SK-N-SH treated with all-trans-retinoic acid at 6 μM for 48 hours (cell line): ENCODE measurements at regions not wholly inside any gene's neighbourhood (a gene's known extent, or its start where the extent isn't known, plus 50 kb on each side); places are given as distances from the start of the nearest gene placed in this dataset.

Experiments used
- ATAC-seq: fragments of 200-7000 bp; cut with Tn5 transposase; 3 replicates; pipeline ENCODE4 v1.9.1; 2020; ENCODE audit warnings: mild to moderate bottlenecking, moderate library complexity
- ARNTL ChIP-seq: fragments of 450-650 bp; formaldehyde crosslinking; IDR thresholded peaks from 2 replicates; pipeline ENCODE4 v1.5.0; 2020; ENCODE audit warnings: low read depth, mild to moderate bottlenecking, moderate library complexity, borderline replicate concordance
- BACH2 ChIP-seq: fragments of 250-450 bp; sonication (Bioruptor Pico); IDR thresholded peaks from 2 replicates; pipeline ENCODE4 v1.9.0; 2021; ENCODE audit warnings: mild to moderate bottlenecking, borderline replicate concordance
- CREB5 ChIP-seq: fragments of 250-450 bp; sonication (Bioruptor Pico); IDR thresholded peaks from 2 replicates; pipeline ENCODE4 v1.5.1; 2020; ENCODE audit warnings: low read depth, mild to moderate bottlenecking, moderate library complexity
- CSRNP3 ChIP-seq: fragments of 250-450 bp; sonication (Bioruptor Pico); IDR thresholded peaks from 2 replicates; pipeline ENCODE4 v1.5.1; 2021; ENCODE audit warnings: mild to moderate bottlenecking, moderate library complexity
- ESRRG ChIP-seq: fragments of 250-450 bp; sonication (Bioruptor Pico); IDR thresholded peaks from 2 replicates; pipeline ENCODE4 v1.6.1; 2021; ENCODE audit warnings: mild to moderate bottlenecking
- GLIS3 ChIP-seq: fragments of 250-450 bp; sonication (Bioruptor Pico); IDR thresholded peaks from 2 replicates; pipeline ENCODE4 v1.5.0; 2020; ENCODE audit warnings: mild to moderate bottlenecking, moderate library complexity
- OSR1 ChIP-seq: fragments of 250-450 bp; sonication (Bioruptor Pico); IDR thresholded peaks from 2 replicates; pipeline ENCODE4 v1.8.0; 2022; ENCODE audit warnings: moderate library complexity, mild to moderate bottlenecking, inconsistent platforms
- POU6F1 ChIP-seq: fragments of 250-450 bp; sonication (Bioruptor Pico); IDR thresholded peaks from 2 replicates; pipeline ENCODE4 v1.8.0; 2021; ENCODE audit warnings: low read depth, mild to moderate bottlenecking, moderate library complexity, borderline replicate concordance
- PPARA ChIP-seq: fragments of 250-450 bp; sonication (Bioruptor Pico); IDR thresholded peaks from 2 replicates; pipeline ENCODE4 v1.5.0; 2020; ENCODE audit warnings: mild to moderate bottlenecking, borderline replicate concordance
- RARB ChIP-seq: fragments of 250-450 bp; sonication (Bioruptor Pico); IDR thresholded peaks from 2 replicates; pipeline ENCODE4 v1.8.0; 2021; ENCODE audit warnings: mild to moderate bottlenecking, moderate library complexity
- SNAI2 ChIP-seq: fragments of 250-450 bp; sonication (Bioruptor Pico); IDR thresholded peaks from 2 replicates; pipeline ENCODE4 v1.5.0; 2020; ENCODE audit warnings: mild to moderate bottlenecking, moderate library complexity
- TCF4 ChIP-seq: fragments of 250-450 bp; sonication (Bioruptor Pico); IDR thresholded peaks from 2 replicates; pipeline ENCODE4 v1.8.0; 2021; ENCODE audit warnings: mild to moderate bottlenecking, moderate library complexity, borderline replicate concordance
- TOX ChIP-seq: fragments of 250-450 bp; sonication (Bioruptor Pico); IDR thresholded peaks from 2 replicates; pipeline ENCODE4 v1.8.0; 2021; ENCODE audit warnings: mild to moderate bottlenecking, moderate library complexity, borderline replicate concordance
- ZC3H10 ChIP-seq: fragments of 250-450 bp; sonication (Bioruptor Pico); IDR thresholded peaks from 2 replicates; pipeline ENCODE4 v1.5.1; 2021; ENCODE audit warnings: mild to moderate bottlenecking, moderate library complexity
- ZFP3 ChIP-seq: fragments of 250-450 bp; sonication (Bioruptor Pico); IDR thresholded peaks from 2 replicates; pipeline ENCODE4 v1.5.0; 2020; ENCODE audit warnings: mild to moderate bottlenecking, moderate library complexity
- ZFP30 ChIP-seq: fragments of 450-650 bp; formaldehyde crosslinking; IDR thresholded peaks from 2 replicates; pipeline ENCODE4 v1.5.0; 2022; ENCODE audit warnings: mild to moderate bottlenecking, moderate library complexity
- ZNF565 ChIP-seq: fragments of 450-650 bp; formaldehyde crosslinking; conservative IDR thresholded peaks from 2 replicates; pipeline ENCODE4 v1.5.0; 2020; ENCODE audit warnings: low read depth, mild to moderate bottlenecking, moderate library complexity
- ZNF70 ChIP-seq: fragments of 450-650 bp; formaldehyde crosslinking; IDR thresholded peaks from 2 replicates; pipeline ENCODE4 v1.5.0; 2020; ENCODE audit warnings: mild to moderate bottlenecking, moderate library complexity
- ZNF8 ChIP-seq: fragments of 450-650 bp; formaldehyde crosslinking; IDR thresholded peaks from 2 replicates; pipeline ENCODE4 v1.5.0; 2020; ENCODE audit warnings: mild to moderate bottlenecking, moderate library complexity
- TF ChIP-seq, protein P1 (sequence below): fragments of 250-450 bp; sonication (Bioruptor Pico); IDR thresholded peaks from 2 replicates; pipeline ENCODE4 v1.8.0; 2020; ENCODE audit warnings: mild to moderate bottlenecking, moderate library complexity, borderline replicate concordance
- TF ChIP-seq, protein P2 (sequence below): fragments of 250-450 bp; sonication (Bioruptor Pico); IDR thresholded peaks from 2 replicates; pipeline ENCODE4 v1.5.0; 2020; ENCODE audit warnings: mild to moderate bottlenecking, moderate library complexity

GRCh38 chr15:26210980-26211379 is 347.9 kb upstream of the ATP10A start:
- TF ChIP-seq POU6F1 (CRISPR knock-in tag) (no peak), PPARA (no peak), GLIS3 (CRISPR knock-in tag) (no peak), ZFP30 (CRISPR knock-in tag) (no peak), CSRNP3 (CRISPR knock-in tag) (no peak), ZNF70 (CRISPR knock-in tag) (no peak), RARB (CRISPR knock-in tag) (no peak), ESRRG (CRISPR knock-in tag) (no peak), TOX (CRISPR knock-in tag) (no peak), ZNF565 (no peak), ARNTL (CRISPR knock-in tag) (no peak)
- TF ChIP-seq, protein P1, sequence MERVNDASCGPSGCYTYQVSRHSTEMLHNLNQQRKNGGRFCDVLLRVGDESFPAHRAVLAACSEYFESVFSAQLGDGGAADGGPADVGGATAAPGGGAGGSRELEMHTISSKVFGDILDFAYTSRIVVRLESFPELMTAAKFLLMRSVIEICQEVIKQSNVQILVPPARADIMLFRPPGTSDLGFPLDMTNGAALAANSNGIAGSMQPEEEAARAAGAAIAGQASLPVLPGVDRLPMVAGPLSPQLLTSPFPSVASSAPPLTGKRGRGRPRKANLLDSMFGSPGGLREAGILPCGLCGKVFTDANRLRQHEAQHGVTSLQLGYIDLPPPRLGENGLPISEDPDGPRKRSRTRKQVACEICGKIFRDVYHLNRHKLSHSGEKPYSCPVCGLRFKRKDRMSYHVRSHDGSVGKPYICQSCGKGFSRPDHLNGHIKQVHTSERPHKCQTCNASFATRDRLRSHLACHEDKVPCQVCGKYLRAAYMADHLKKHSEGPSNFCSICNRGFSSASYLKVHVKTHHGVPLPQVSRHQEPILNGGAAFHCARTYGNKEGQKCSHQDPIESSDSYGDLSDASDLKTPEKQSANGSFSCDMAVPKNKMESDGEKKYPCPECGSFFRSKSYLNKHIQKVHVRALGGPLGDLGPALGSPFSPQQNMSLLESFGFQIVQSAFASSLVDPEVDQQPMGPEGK: no peak
- ATAC-seq: no peak

GRCh38 chr15:26201177-26201858 is 338.2 kb upstream of the ATP10A start:
- TF ChIP-seq ZFP30 (CRISPR knock-in tag) (no peak), TOX (CRISPR knock-in tag) (no peak), CREB5 (no peak), ZNF8 (CRISPR knock-in tag) (no peak), BACH2 (CRISPR knock-in tag) (no peak), POU6F1 (CRISPR knock-in tag) (no peak), TCF4 (no peak), OSR1 (CRISPR knock-in tag) (no peak), ZC3H10 (no peak), CSRNP3 (CRISPR knock-in tag) (no peak), SNAI2 (CRISPR knock-in tag) (no peak), PPARA (no peak), ZFP3 (CRISPR knock-in tag) (no peak)
- TF ChIP-seq, protein P1: no peak
- TF ChIP-seq, protein P2, sequence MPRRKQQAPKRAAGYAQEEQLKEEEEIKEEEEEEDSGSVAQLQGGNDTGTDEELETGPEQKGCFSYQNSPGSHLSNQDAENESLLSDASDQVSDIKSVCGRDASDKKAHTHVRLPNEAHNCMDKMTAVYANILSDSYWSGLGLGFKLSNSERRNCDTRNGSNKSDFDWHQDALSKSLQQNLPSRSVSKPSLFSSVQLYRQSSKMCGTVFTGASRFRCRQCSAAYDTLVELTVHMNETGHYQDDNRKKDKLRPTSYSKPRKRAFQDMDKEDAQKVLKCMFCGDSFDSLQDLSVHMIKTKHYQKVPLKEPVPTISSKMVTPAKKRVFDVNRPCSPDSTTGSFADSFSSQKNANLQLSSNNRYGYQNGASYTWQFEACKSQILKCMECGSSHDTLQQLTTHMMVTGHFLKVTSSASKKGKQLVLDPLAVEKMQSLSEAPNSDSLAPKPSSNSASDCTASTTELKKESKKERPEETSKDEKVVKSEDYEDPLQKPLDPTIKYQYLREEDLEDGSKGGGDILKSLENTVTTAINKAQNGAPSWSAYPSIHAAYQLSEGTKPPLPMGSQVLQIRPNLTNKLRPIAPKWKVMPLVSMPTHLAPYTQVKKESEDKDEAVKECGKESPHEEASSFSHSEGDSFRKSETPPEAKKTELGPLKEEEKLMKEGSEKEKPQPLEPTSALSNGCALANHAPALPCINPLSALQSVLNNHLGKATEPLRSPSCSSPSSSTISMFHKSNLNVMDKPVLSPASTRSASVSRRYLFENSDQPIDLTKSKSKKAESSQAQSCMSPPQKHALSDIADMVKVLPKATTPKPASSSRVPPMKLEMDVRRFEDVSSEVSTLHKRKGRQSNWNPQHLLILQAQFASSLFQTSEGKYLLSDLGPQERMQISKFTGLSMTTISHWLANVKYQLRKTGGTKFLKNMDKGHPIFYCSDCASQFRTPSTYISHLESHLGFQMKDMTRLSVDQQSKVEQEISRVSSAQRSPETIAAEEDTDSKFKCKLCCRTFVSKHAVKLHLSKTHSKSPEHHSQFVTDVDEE (CRISPR knock-in tag): no peak
- no peak for ATAC-seq
